Progenitor cell of endocrine pancreas (in vitro differentiated cells): ENCODE measurements at regions not wholly inside any gene's neighbourhood (a gene's known extent, or its start where the extent isn't known, plus 50 kb on each side); places are given as distances from the start of the nearest gene placed in this dataset.

ENCODE experiments used
- DNase-seq: peaks from one replicate; pipeline ENCODE4 v3.0.0; 2021; ENCODE audit warnings: low spot score; ENCODE audit not compliant: unreplicated experiment
- H3K27ac Mint-ChIP-seq: 2 replicates; pipeline ENCODE4 v1.8.0; 2021; ENCODE audit warnings: mild to moderate bottlenecking, moderate library complexity, mixed read lengths
- H3K27me3 Mint-ChIP-seq: 2 replicates; pipeline ENCODE4 v1.8.0; 2021; ENCODE audit warnings: mixed read lengths
- H3K36me3 Mint-ChIP-seq: 2 replicates; pipeline ENCODE4 v1.8.0; 2022; ENCODE audit warnings: mixed read lengths; ENCODE audit not compliant: insufficient read depth
- H3K4me1 Mint-ChIP-seq: 2 replicates; pipeline ENCODE4 v1.8.0; 2021; ENCODE audit warnings: low read depth, mixed read lengths
- H3K4me3 Mint-ChIP-seq: 2 replicates; pipeline ENCODE4 v1.8.0; 2021; ENCODE audit warnings: low read depth, mild to moderate bottlenecking, moderate library complexity, mixed read lengths
- H3K9me3 Mint-ChIP-seq: 2 replicates; pipeline ENCODE4 v1.8.0; 2021; ENCODE audit warnings: low read depth, mixed read lengths
- TF ChIP-seq, protein P1 (sequence below): fragments of 200-600 bp; sonication (generic); IDR thresholded peaks from one replicate; pipeline ENCODE4 v1.5.0; 2021; ENCODE audit warnings: antibody characterized with exemption, mild to moderate bottlenecking; ENCODE audit not compliant: unreplicated experiment

GRCh38 chr3:170723241-170723640, 137.4 kb upstream of the SLC7A14 start:
- DNase-seq = no peak
- no peak overlapping the region for H3K27ac Mint-ChIP-seq
- H3K4me1 Mint-ChIP-seq = peaks cover 12% of the 10 kb centered on the region
- no peaks in the 10 kb centered on the region for H3K36me3 Mint-ChIP-seq
- H3K4me3 Mint-ChIP-seq = no peak overlapping the region
- no peaks in the 10 kb centered on the region for H3K27me3 Mint-ChIP-seq
- peaks cover 10% of the 10 kb centered on the region for H3K9me3 Mint-ChIP-seq
- TF ChIP-seq, protein P1, sequence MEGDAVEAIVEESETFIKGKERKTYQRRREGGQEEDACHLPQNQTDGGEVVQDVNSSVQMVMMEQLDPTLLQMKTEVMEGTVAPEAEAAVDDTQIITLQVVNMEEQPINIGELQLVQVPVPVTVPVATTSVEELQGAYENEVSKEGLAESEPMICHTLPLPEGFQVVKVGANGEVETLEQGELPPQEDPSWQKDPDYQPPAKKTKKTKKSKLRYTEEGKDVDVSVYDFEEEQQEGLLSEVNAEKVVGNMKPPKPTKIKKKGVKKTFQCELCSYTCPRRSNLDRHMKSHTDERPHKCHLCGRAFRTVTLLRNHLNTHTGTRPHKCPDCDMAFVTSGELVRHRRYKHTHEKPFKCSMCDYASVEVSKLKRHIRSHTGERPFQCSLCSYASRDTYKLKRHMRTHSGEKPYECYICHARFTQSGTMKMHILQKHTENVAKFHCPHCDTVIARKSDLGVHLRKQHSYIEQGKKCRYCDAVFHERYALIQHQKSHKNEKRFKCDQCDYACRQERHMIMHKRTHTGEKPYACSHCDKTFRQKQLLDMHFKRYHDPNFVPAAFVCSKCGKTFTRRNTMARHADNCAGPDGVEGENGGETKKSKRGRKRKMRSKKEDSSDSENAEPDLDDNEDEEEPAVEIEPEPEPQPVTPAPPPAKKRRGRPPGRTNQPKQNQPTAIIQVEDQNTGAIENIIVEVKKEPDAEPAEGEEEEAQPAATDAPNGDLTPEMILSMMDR = no peak

DNA sequence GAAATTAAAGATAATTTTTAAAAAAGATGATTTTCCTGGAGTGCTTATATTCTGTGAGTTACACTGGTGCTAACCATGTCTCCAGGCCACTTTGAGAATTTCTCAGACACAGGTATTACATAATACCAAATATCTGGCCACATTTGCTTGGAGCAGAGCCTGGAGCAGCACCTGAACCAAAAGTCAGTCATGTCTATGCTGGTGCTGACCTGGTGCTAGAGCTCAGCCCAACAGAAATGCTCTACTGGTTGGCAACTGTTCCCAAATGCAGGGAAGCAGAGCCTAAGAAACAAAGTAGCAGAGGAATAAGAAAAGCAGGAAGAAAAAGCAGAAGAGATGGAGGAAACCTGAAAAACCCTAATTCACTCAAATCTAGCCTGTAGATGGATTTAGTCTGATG, 135.7 kb upstream of the SLC7A14 start:
- no peak for DNase-seq
- H3K27me3 Mint-ChIP-seq = no peaks in the 10 kb centered on the region
- H3K4me1 Mint-ChIP-seq = peaks cover 12% of the 10 kb centered on the region
- TF ChIP-seq, protein P1 = no peak
- no peak overlapping the region for H3K4me3 Mint-ChIP-seq
- H3K36me3 Mint-ChIP-seq = no peaks in the 10 kb centered on the region
- peaks cover 10% of the 10 kb centered on the region for H3K9me3 Mint-ChIP-seq
- no peak overlapping the region for H3K27ac Mint-ChIP-seq

DNA sequence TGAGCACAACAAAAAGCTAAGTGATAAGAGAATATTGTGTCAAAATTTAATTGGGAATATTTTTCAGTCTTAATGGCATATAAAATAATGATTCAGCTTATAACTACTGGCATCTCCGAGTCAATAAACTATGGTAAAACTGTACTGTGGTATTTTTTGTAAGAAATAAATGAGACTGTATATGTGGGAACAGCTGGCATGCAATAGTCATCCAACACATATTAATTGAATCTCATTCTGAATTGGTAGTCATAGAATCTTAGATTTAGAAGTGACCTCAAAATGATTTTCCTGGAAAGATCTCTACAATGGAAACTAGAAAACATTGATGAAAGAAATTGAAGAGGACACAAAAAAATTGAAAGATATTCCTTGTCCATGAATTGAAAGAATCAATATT, 133.4 kb upstream of the SLC7A14 start:
- peaks cover 4% of the 10 kb centered on the region for H3K27me3 Mint-ChIP-seq
- H3K4me3 Mint-ChIP-seq = no peak overlapping the region
- H3K36me3 Mint-ChIP-seq = no peaks in the 10 kb centered on the region
- H3K27ac Mint-ChIP-seq = no peak overlapping the region
- TF ChIP-seq, protein P1 = no peak
- H3K9me3 Mint-ChIP-seq = peaks cover 13% of the 10 kb centered on the region
- DNase-seq = no peak
- peaks cover 12% of the 10 kb centered on the region for H3K4me1 Mint-ChIP-seq

- H3K36me3 Mint-ChIP-seq = no peaks in the 10 kb centered on the region
- H3K27me3 Mint-ChIP-seq = peaks cover 4% of the 10 kb centered on the region
- TF ChIP-seq, protein P1 = no peak
- H3K27ac Mint-ChIP-seq = no peak overlapping the region
- no peak for DNase-seq
- peaks cover 7% of the 10 kb centered on the region for H3K4me1 Mint-ChIP-seq
- peaks cover 13% of the 10 kb centered on the region for H3K9me3 Mint-ChIP-seq
- H3K4me3 Mint-ChIP-seq = no peak overlapping the region
These were observed 133.0 kb upstream of the SLC7A14 start for GRCh38 chr3:170718848-170719247.

GRCh38 chr3:170717410-170718402, 131.8 kb upstream of the SLC7A14 start:
- H3K27me3 Mint-ChIP-seq = peaks cover 4% of the 10 kb centered on the region
- H3K4me3 Mint-ChIP-seq = no peak overlapping the region
- H3K27ac Mint-ChIP-seq = no peak overlapping the region
- no peaks in the 10 kb centered on the region for H3K4me1 Mint-ChIP-seq
- TF ChIP-seq, protein P1 = no peak
- DNase-seq = no peak
- H3K36me3 Mint-ChIP-seq = no peaks in the 10 kb centered on the region
- peaks cover 13% of the 10 kb centered on the region for H3K9me3 Mint-ChIP-seq
